Liver (tissue), 8 donors: ENCODE measurements at regions not wholly inside any gene's neighbourhood (a gene's known extent, or its start where the extent isn't known, plus 50 kb on each side); places are given as distances from the start of the nearest gene placed in this dataset.

Experiments
- DNase-seq: peaks from one replicate; pipeline ENCODE4 v3.0.0-alpha.2; 2017; ENCODE audit warnings: low spot score
- H3K27ac ChIP-seq, 2 donors: one replicate each; pipeline ENCODE4 v1.7.0; 2013; ENCODE audit warnings: inconsistent platforms in 2 of 2, low read length in 2 of 2, control low read depth in 1 of 2, low read depth in 1 of 2, mild to moderate bottlenecking in 1 of 2
- H3K27me3 ChIP-seq, 4 donors: one replicate each; pipeline versions ENCODE4 v1.6.1 to v1.7.0; 2013; ENCODE audit warnings: low read length in 3 of 4, inconsistent platforms in 1 of 4, mild to moderate bottlenecking in 1 of 4, moderate library complexity in 1 of 4; ENCODE audit not compliant: control insufficient read depth in 4 of 4, insufficient read depth in 4 of 4
- H3K36me3 ChIP-seq, 4 donors: one replicate each; pipeline versions ENCODE4 v1.6.1 to v1.7.0; 2013; ENCODE audit warnings: low read length in 3 of 4, mild to moderate bottlenecking in 3 of 4, low read depth in 1 of 4, moderate library complexity in 1 of 4; ENCODE audit not compliant: control insufficient read depth in 4 of 4, insufficient read depth in 3 of 4
- H3K4me1 ChIP-seq, 4 donors: one replicate each; pipeline versions ENCODE4 v1.6.1 to v1.7.0; 2013; ENCODE audit warnings: low read length in 3 of 4, mild to moderate bottlenecking in 3 of 4, moderate library complexity in 1 of 4; ENCODE audit not compliant: control insufficient read depth in 4 of 4, insufficient read depth in 4 of 4
- H3K4me3 ChIP-seq, 3 donors: one replicate each; pipeline versions ENCODE4 v1.6.1 to v1.7.0; 2013; ENCODE audit warnings: low read length in 3 of 3, control low read depth in 1 of 3, low read depth in 1 of 3, mild to moderate bottlenecking in 1 of 3
- H3K9ac ChIP-seq, 2 donors: one replicate each; pipeline ENCODE4 v1.7.0; 2013; ENCODE audit warnings: low read length in 2 of 2, mild to moderate bottlenecking in 2 of 2, moderate library complexity in 2 of 2, control low read depth in 1 of 2, low read depth in 1 of 2
- H3K9me3 ChIP-seq, 4 donors: one replicate each; pipeline versions ENCODE4 v1.6.1 to v1.7.0; 2013; ENCODE audit warnings: low read length in 3 of 4; ENCODE audit not compliant: control insufficient read depth in 4 of 4
- EGR1 ChIP-seq, 2 donors: IDR thresholded peaks; 2 replicates each; pipeline ENCODE4 v1.6.1; 2016 to 2018; ENCODE audit warnings: antibody characterized with exemption in 2 of 2, low read depth in 2 of 2
- FOXA1 ChIP-seq: IDR thresholded peaks from 2 replicates; pipeline ENCODE4 v1.6.1; 2016; ENCODE audit warnings: antibody characterized with exemption
- FOXA2 ChIP-seq: IDR thresholded peaks from 2 replicates; pipeline ENCODE4 v1.6.1; 2016; ENCODE audit warnings: antibody characterized with exemption
- HNF4A ChIP-seq, 2 donors: conservative IDR thresholded peaks; 2 replicates each; pipeline ENCODE4 v1.6.1; 2016; ENCODE audit warnings: antibody characterized with exemption in 2 of 2, mild to moderate bottlenecking in 2 of 2
- HNF4G ChIP-seq: IDR thresholded peaks from 2 replicates; pipeline ENCODE4 v1.6.1; 2016; ENCODE audit warnings: antibody characterized with exemption
- JUND ChIP-seq, 2 donors: IDR thresholded peaks; 2 replicates each; pipeline ENCODE4 v1.6.1; 2016; ENCODE audit warnings: antibody characterized with exemption in 2 of 2
- NR2F2 ChIP-seq: IDR thresholded peaks from 2 replicates; pipeline ENCODE4 v1.6.1; 2016; ENCODE audit warnings: antibody characterized with exemption
- RAD21 ChIP-seq, 2 donors: IDR thresholded peaks; 2 replicates each; pipeline ENCODE4 v1.6.1; 2016; ENCODE audit warnings: antibody characterized with exemption in 2 of 2, mild to moderate bottlenecking in 2 of 2
- RXRA ChIP-seq, 2 donors: IDR thresholded peaks; 2 replicates each; pipeline ENCODE4 v1.6.1; 2017 to 2018; ENCODE audit warnings: antibody characterized with exemption in 2 of 2, mild to moderate bottlenecking in 1 of 2
- SP1 ChIP-seq: IDR thresholded peaks from 2 replicates; pipeline ENCODE4 v1.6.1; 2018; ENCODE audit warnings: antibody characterized with exemption, mild to moderate bottlenecking
- YY1 ChIP-seq: IDR thresholded peaks from 2 replicates; pipeline ENCODE4 v1.6.1; 2016; ENCODE audit warnings: antibody characterized with exemption, mild to moderate bottlenecking
- WGBS: extraction: QIAGEN DNeasy Blood & Tissue Kit; methylation state at CpG from one replicate; pipeline ENCODE4 v1.1.7; 2013; 5-methylcytosine and 5-hydroxymethylcytosine counted together
- TF ChIP-seq, protein P1 (sequence below): IDR thresholded peaks from 2 replicates; pipeline ENCODE4 v1.6.1; 2016; ENCODE audit warnings: antibody characterized with exemption
- TF ChIP-seq, protein P2 (sequence below): IDR thresholded peaks from 2 replicates; pipeline ENCODE4 v1.6.1; 2016; ENCODE audit warnings: antibody characterized with exemption, mild to moderate bottlenecking
- TF ChIP-seq, protein P3 (sequence below): fragments of 150-350 bp; IDR thresholded peaks from 2 replicates; pipeline ENCODE4 v1.5.1; 2017; ENCODE audit warnings: improper control_type of control experiment, low read depth, low read length; ENCODE audit not compliant: missing input control
- TF ChIP-seq, protein P4 (sequence below): IDR thresholded peaks from 2 replicates; pipeline ENCODE4 v1.6.1; 2016; ENCODE audit warnings: antibody characterized with exemption
- TF ChIP-seq, protein P5 (sequence below): IDR thresholded peaks from 2 replicates; pipeline ENCODE4 v1.6.1; 2016; ENCODE audit warnings: antibody characterized with exemption
- donor health status: healthy.
- donor health status: healthy.
- donor health status: healthy.
- donor health status: healthy.
- donor health status: healthy.

DNA sequence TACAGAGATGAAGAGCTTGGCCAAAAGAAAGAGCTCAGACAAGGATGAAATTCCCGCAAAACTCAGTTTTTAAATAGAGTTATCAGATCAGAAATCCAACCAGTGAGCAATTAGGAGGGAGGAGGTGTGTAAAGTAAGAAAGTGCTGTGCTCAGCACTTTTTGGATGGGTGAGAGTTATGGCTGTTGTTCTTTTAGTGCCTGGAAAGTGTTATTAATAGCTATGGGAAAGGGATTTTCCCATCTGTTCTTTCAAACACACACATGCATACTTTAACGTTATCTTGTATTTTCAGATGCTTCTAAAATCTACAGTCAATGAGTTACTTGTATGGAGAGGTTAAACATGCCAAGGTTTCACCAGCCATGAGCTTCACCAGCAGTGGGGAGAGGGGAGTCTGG lies 107.3 kb upstream of the TMEM72 start:
- H3K36me3 ChIP-seq = no peaks in the 10 kb centered on the region
- no peak overlapping the region for H3K9ac ChIP-seq
- H3K4me1 ChIP-seq = no peaks in the 10 kb centered on the region
- TF ChIP-seq SP1 (no peak), EGR1 (IDR thresholded peaks at IDR 0.05; ENCODE audit: low read depth in 2 of 2) (no peak), FOXA1 (no peak), RAD21 (IDR thresholded peaks at IDR 0.05) (no peak), NR2F2 (no peak)
- TF ChIP-seq, protein P1, sequence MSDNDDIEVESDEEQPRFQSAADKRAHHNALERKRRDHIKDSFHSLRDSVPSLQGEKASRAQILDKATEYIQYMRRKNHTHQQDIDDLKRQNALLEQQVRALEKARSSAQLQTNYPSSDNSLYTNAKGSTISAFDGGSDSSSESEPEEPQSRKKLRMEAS = no peak
- TF ChIP-seq, protein P2, sequence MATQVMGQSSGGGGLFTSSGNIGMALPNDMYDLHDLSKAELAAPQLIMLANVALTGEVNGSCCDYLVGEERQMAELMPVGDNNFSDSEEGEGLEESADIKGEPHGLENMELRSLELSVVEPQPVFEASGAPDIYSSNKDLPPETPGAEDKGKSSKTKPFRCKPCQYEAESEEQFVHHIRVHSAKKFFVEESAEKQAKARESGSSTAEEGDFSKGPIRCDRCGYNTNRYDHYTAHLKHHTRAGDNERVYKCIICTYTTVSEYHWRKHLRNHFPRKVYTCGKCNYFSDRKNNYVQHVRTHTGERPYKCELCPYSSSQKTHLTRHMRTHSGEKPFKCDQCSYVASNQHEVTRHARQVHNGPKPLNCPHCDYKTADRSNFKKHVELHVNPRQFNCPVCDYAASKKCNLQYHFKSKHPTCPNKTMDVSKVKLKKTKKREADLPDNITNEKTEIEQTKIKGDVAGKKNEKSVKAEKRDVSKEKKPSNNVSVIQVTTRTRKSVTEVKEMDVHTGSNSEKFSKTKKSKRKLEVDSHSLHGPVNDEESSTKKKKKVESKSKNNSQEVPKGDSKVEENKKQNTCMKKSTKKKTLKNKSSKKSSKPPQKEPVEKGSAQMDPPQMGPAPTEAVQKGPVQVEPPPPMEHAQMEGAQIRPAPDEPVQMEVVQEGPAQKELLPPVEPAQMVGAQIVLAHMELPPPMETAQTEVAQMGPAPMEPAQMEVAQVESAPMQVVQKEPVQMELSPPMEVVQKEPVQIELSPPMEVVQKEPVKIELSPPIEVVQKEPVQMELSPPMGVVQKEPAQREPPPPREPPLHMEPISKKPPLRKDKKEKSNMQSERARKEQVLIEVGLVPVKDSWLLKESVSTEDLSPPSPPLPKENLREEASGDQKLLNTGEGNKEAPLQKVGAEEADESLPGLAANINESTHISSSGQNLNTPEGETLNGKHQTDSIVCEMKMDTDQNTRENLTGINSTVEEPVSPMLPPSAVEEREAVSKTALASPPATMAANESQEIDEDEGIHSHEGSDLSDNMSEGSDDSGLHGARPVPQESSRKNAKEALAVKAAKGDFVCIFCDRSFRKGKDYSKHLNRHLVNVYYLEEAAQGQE = no peak
- peaks cover 0 to 2% (median 0%) of the 10 kb centered on the region in 4 donors for H3K9me3 ChIP-seq
- 85% methylated on average over 2 of the region's 2 CpGs for WGBS
- no peaks in the 10 kb centered on the region for H3K27me3 ChIP-seq
- H3K4me3 ChIP-seq = no peak overlapping the region
- no peak overlapping the region for H3K27ac ChIP-seq
- no peak for DNase-seq

DNA sequence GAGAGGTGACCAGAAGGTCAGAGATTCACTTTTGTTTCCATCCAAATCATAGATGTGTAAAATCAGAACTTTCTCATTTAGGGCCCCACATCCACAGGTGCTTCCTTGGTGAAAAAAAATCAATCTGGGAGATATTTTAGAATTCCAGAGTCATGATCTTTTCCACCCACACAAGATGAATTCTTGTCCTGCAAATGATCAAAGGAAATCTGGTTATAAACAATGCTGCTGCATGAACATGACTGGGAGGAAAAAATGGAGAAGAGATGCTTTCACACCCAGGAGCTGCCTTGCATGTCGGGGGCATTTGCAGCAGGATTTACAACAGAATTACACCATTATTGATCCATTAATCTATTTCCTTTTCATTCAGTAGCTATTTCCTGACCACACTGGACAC lies 106.5 kb upstream of the TMEM72 start:
- H3K4me1 ChIP-seq = no peaks in the 10 kb centered on the region
- no peak overlapping the region for H3K4me3 ChIP-seq
- no peak overlapping the region for H3K9ac ChIP-seq
- H3K27ac ChIP-seq = no peak overlapping the region
- TF ChIP-seq RAD21 (IDR thresholded peaks at IDR 0.05) = no peak
- TF ChIP-seq JUND (IDR thresholded peaks at IDR 0.05) = no peak
- H3K9me3 ChIP-seq = peaks cover 0 to 2% (median 0%) of the 10 kb centered on the region in 4 donors
- H3K36me3 ChIP-seq = no peaks in the 10 kb centered on the region
- no peak for DNase-seq
- no peaks in the 10 kb centered on the region for H3K27me3 ChIP-seq
- 86% methylated on average over 1 of the region's 1 CpG for WGBS

DNA sequence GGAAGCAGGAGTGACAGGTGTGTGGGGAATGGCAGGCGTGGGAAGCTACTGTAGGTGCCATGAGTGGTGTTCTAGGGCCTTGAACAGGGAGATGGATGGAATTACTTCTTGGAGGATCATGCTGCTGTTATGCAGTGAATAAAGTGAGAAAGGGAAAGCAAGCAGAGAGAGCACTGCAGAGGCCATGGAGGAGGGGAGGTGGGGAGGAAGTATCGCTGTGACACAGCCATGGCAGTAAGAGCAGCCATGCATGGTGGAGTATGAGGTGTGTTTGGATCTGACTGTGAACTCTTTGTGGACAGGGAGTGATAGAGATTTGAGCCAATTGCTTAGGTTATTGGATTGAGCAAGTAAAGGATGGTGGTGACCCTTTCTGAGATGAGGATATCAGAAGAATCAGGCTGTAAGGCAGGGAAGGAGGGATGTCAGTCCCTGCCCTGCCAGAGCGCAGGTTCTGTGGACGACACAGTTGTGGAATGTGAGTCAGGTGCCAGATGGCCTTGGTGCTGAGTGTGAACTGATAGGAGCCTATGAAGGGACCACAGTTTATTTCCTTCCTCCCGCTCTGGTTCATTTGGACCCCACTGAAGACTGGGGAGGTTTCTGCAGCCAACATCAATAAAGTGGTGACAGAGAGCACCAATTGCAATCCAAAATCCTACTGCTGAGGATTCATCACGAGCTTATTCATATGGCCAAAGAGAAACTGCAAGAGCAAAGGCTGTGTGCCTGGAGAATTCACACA lies 105.5 kb upstream of the TMEM72 start:
- H3K27ac ChIP-seq = no peak overlapping the region
- H3K9me3 ChIP-seq = peaks cover 0 to 2% (median 0%) of the 10 kb centered on the region in 4 donors
- H3K4me1 ChIP-seq = no peaks in the 10 kb centered on the region
- no peak overlapping the region for H3K9ac ChIP-seq
- no peak for DNase-seq
- no peaks in the 10 kb centered on the region for H3K36me3 ChIP-seq
- no peak overlapping the region for H3K4me3 ChIP-seq
- 60% methylated on average over 6 of the region's 6 CpGs for WGBS
- no peaks in the 10 kb centered on the region for H3K27me3 ChIP-seq
- TF ChIP-seq EGR1 (IDR thresholded peaks at IDR 0.05; ENCODE audit: low read depth in 2 of 2) (no peak), RAD21 (IDR thresholded peaks at IDR 0.05) (no peak), NR2F2 (no peak), SP1 (no peak), YY1 (no peak), FOXA2 (no peak), HNF4G (no peak), FOXA1 (no peak), HNF4A (conservative IDR thresholded peaks at IDR 0.05) (no peak), RXRA (IDR thresholded peaks at IDR 0.05) (no peak)
- TF ChIP-seq, protein P3, sequence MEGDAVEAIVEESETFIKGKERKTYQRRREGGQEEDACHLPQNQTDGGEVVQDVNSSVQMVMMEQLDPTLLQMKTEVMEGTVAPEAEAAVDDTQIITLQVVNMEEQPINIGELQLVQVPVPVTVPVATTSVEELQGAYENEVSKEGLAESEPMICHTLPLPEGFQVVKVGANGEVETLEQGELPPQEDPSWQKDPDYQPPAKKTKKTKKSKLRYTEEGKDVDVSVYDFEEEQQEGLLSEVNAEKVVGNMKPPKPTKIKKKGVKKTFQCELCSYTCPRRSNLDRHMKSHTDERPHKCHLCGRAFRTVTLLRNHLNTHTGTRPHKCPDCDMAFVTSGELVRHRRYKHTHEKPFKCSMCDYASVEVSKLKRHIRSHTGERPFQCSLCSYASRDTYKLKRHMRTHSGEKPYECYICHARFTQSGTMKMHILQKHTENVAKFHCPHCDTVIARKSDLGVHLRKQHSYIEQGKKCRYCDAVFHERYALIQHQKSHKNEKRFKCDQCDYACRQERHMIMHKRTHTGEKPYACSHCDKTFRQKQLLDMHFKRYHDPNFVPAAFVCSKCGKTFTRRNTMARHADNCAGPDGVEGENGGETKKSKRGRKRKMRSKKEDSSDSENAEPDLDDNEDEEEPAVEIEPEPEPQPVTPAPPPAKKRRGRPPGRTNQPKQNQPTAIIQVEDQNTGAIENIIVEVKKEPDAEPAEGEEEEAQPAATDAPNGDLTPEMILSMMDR = no peak
- TF ChIP-seq, protein P2 = no peak
- TF ChIP-seq, protein P4, sequence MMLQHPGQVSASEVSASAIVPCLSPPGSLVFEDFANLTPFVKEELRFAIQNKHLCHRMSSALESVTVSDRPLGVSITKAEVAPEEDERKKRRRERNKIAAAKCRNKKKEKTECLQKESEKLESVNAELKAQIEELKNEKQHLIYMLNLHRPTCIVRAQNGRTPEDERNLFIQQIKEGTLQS = no peak
- TF ChIP-seq, protein P5, sequence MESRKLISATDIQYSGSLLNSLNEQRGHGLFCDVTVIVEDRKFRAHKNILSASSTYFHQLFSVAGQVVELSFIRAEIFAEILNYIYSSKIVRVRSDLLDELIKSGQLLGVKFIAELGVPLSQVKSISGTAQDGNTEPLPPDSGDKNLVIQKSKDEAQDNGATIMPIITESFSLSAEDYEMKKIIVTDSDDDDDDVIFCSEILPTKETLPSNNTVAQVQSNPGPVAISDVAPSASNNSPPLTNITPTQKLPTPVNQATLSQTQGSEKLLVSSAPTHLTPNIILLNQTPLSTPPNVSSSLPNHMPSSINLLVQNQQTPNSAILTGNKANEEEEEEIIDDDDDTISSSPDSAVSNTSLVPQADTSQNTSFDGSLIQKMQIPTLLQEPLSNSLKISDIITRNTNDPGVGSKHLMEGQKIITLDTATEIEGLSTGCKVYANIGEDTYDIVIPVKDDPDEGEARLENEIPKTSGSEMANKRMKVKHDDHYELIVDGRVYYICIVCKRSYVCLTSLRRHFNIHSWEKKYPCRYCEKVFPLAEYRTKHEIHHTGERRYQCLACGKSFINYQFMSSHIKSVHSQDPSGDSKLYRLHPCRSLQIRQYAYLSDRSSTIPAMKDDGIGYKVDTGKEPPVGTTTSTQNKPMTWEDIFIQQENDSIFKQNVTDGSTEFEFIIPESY = no peak
